SIG-M5 (cell line): ENCODE measurements at regions not wholly inside any gene's neighbourhood (a gene's known extent, or its start where the extent isn't known, plus 50 kb on each side); places are given as distances from the start of the nearest gene placed in this dataset.

Experiments
- DNase-seq: peaks from one replicate; lab custom pipeline; 2025; lab: John Stamatoyannopoulos, UW

DNA sequence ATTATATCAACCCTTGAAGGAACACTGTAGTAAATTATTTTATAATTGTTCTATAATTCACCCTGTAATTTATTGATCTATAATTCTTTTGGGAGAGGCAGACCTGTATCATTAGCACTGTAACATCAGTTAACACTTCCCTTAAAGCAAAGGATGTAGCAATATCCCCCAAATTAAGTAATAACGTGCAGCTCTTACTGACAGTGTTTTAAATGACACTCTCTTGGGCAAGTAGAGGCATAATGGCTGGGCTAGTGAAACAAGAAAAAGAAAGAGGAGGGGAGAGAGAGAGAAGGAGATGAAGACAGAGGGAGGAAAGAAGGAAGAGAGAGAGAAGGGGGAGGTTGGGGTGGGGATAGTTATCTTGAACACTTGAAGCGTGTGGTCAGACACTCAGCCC lies 161.0 kb upstream of the RNF32 start:
- peak; percentile 7 for DNase-seq

DNA sequence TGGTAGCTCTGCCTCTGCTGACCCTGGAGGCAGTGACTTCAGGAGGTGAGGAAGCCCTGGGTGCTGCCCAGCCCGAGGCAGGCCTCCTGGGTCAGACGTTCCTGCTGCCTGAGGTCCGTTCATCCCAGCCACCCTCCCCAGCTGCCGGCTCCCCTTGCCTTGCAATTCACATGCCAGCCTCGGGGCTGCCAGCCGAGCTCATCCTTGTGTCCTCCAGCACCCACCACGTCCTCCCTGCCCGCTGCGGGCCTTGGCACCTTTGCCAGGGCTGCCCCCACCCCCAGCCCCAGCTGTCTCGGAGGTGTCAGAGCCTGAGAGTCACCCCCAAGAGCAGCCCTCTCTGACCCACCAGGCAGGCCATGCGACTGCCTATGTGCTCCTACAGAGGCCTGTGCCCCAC lies 162.1 kb upstream of the RNF32 start:
- DNase-seq = no peak

DNA sequence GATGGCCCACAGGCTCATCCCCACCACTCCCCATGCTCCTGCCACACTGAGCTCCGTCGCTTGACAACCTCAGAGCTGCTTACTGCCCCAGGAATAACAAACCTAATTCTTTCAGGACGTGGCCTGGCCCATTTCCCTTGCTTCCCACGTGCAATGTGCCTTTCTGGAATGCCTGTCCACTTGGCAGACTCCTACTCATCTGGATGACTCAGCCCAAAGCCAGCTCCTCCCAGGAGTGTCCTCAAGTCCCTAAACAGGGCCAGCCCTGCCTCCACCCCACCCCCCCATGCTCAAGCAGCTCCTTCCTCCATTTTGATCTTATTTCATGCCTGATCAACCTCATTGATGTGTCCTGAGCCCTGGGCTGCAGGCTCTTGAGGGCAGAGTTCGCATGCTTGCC lies 164.9 kb upstream of the RNF32 start:
- DNase-seq = no peak

DNA sequence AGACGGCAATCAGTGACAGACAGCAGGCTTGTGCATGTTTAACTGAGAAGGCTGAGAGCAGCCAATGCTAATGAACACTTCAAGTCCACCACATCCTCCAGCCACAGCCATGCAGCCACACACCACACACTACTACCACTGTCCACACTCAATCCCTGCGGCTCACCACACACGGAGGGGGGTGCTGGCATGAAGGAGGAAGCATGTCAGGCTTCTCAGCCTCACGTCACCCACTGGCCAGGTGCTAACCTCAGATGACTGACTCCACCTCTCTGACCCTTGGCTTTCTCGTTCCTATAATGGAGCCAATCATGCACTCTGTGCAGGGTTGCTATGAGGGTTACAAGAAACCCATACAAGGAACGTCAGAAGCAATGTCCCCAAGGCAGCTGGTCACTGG lies 165.4 kb upstream of the RNF32 start:
- DNase-seq = no peak

DNA sequence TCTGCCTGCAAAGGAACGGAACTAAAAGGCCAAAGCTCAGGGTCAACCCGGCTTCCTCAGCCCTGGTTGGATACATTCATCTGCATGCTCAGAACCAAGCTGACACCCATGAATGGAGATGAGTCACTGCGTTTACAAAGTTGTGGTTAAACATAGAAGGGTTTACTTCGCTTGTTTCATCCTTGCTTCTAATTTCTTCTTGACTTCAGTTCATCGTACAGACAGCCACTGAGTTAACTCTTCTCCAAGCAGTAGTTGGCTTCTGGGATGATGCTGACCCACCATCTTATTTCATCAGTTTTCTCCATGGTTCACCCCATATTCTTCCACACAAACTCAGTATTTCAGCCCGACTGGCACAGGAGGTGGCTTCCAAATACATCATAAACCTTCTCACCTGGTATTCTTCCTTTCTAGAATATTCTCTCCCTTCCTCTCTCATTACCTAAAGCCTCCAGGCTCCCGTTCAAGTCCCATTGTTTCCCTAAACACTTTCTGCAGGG lies 166.3 kb upstream of the RNF32 start:
- DNase-seq = peak; percentile 76

DNA sequence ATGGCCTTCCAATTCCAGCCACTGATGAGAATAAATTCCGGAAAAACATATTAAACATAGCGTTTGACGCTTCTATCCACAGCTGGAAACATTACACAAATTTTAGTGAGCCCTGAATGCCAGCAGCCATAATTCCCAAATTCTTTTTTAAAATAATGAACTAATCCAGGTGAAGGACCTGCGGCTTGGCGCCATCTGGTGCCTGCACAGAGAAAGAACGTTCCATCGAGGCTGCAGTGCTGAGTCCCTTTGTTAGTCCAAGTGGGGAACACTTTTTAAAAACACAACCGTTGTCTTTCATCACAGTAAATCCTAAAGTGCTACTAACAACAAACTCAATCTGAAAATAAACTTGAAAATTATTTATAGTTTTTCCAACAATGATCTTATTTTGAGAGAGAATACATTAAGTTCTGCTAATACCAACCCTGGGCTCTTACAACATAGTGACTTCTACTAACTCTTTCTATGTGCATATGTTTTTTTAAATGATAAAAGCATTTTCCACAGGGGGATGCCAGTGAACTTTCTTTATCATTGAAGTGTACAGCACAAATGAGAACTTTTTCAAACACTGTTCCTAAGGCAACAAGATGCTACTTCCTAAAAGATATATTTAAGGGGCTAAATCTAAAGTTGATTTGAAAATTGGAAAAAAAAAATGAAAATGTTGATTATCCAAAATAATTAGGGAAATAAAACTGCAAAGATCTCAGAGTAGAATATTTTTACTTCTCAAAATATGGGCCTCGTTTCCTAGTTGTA lies 166.9 kb upstream of the RNF32 start:
- DNase-seq = no peak

DNA sequence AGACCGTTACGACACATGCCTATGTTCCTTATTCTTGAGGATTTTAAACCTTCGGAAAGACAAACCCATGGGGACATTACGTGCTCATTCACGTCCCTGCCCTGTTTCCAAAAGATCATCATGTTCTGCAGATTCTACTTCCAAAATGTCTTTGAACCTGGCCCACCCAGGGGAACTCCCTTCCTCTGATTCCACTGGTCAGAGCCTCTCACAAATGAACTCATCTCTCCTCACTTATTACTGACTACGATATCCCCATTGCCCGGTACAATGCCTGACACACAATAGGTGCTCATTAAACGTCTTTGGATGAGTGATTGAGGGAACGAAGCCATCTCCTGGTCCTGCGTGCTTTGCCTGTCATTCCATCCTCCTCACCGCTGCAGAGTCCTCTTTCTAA lies 168.3 kb upstream of the RNF32 start:
- DNase-seq = no peak

DNA sequence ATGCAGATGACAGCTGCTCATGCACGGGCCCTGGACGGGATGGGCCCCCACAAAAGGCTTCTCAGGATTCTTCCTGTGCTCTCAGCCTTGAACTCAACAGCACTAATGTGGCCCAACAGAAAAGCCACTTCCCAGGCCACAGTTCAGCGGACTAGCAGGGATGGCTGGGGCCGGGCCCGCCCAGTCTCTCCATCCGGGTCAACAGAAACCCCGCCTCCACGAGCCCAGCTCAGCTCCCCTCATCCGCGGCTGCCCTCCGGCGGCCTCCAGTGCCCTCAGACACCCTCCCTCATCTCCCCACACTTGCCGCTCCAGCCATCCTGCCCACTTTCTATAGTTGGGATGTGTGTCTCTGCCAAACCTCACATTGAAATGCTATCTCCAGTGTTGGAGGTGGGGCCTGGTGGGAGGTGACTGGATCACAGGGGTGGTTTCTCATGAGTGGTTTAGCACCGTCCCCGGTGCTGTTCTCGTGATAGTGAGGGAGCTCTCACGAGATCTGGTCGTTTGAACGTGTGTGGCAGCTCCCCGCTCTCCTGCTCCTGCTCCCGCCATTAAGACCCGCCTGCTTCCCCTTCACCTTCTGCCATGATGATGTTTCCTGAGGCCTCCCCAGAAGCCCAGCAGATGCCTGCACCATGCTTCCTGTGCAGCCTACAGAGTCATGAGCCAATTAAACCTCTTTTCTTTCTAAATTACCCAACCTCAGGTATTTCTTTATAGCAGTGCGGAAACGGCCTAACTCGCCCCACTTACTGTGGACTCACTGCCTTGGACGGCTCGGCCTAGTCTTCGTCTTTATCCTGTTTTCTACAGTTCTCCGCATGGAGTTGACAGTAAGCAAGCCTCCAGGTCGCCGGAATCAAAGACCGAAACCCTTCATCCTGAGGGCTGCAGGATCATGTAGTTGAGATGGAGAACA lies 169.9 kb upstream of the RNF32 start:
- no peak for DNase-seq

DNA sequence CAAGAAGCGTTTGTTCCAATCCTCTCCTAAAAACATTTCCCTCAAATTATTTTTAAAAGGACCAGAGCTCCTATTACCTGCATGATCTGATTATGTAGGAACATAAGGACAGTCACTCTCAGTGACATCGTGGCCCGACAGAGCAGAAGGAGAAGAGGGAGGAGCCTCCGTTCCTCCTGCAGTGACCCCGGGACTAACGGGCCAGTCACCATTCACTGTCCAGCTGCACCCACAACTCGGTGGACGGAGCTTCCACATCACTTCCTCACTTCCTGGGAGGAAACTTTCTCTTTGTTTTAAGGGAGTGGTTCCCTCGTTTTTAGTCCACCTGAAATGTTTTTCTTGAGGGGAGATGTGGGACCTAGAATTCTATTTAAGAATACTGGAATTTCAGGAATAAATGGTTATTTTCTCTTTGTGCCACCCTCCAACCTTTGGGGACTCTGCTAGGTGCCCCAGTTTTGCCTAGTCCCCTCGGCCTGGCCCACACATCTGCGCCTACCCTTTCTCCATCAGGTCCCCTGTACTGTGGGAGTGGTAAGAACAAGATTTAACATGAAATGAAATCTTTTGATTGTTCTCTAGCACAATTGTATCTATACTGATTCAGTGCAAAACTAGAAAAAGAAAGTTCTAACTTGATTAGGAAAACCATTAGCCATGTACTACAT lies 173.5 kb upstream of the RNF32 start:
- DNase-seq = no peak

DNA sequence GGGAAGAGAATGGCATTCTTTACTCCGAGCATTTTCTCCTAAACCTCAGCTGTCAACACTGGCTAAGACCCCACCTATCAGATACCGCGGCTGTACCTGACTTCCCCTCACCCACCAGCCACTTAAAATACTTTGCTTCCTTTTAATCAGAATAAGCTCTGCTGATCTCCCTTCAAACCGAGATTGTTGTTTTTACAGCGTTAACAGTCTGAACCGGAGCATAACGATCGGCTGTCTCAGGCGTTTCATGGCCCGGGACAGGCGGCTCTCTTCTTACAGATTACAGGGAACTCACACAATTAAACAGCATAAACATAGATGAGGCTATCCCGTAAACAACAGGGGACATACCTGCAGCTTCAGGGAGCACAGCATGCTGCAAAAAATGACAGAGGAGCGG lies 174.3 kb upstream of the RNF32 start:
- no peak for DNase-seq

DNA sequence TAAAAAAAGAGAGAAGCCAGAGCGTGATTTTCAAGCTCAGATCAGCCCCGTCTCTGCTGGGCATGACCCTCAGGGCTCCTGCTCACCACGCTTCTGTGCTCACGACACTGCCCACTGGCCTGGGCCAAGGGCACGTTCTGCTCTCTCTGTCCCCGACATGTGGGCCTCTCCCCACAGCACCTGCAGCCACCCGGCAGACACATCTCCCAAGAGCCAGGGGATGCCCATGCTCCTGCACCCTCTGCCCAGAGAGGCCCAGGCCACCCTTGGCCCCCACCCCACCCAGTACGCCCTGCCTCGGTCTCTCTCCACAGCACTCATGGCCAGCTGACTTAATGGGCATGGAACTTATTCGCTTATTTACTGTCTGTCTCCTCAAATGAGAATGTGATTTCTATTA lies 175.4 kb upstream of the RNF32 start:
- no peak for DNase-seq

DNA sequence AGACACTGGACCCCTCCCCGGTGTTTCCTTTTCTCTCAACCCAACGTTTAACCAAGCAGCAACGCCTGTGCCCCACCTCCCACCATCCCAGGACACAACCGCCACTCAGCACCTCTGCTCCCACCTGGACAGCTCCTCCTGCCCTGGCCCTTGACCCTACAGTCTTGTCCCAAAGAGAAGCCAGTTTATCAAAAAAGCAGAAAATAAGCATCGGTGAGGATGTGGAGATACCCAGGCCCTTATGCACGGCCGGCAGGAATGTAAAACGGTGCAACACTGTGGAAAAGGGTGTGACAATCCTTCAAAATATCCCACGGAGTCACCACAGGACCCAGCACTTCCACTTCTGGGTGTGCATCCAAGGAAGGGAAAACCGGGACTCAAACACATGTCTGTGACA lies 176.2 kb upstream of the RNF32 start:
- no peak for DNase-seq

DNA sequence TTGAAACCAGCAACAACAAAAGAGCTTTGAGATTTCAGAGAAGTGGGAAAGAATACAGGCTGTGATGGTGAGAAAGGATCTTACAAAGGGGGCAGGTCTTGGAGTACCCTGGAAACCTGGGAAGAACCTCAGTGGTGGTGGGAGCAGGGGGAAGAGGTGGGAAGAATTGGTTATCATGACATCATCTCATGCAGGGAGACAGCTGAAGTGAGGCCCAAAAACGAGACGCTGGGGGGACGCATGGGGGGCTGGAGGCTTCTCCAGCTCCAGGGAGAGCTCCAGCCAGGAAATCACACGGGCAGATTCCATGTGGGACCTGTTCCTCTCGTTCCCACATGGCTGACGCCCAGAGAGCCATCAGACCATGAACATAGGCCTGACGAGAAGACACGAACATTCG lies 177.3 kb upstream of the RNF32 start:
- DNase-seq = no peak

DNA sequence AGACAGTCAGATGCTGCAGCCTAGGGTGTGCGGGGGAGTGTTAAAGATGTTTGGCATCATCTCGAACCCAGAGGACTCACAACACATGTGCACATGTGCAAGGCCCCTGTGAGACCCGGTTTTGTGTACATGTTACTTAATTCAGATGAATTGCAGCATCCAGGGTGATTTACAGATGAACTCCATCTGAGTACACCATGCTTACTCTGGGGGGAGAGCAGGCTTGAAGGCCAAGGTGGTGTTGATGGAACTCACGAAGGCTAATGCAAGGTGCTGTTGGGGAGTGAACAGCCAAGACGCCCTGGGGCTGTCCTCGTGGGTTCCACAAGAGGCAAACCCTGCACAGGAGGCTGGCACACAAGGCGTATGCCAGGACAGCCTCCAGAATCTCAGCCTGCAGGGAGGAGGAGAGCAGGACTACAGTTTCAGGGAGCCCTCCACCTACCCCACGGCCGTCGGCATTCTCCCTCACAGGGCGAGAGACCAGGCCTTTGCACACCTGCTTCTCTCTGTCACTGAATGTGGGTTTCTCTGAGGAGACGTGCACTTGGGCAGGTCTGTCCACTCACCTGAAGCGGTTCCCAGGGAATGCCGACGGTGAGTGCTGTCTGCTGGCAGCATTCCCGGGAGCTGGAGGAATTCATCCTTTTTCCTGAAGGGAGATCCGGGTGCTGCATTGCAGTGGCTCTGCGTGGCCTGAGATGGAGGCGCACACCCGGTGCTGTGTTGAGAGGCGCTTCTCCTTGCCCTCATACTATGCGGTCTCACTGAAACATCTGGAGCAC lies 178.5 kb upstream of the RNF32 start:
- no peak for DNase-seq

DNA sequence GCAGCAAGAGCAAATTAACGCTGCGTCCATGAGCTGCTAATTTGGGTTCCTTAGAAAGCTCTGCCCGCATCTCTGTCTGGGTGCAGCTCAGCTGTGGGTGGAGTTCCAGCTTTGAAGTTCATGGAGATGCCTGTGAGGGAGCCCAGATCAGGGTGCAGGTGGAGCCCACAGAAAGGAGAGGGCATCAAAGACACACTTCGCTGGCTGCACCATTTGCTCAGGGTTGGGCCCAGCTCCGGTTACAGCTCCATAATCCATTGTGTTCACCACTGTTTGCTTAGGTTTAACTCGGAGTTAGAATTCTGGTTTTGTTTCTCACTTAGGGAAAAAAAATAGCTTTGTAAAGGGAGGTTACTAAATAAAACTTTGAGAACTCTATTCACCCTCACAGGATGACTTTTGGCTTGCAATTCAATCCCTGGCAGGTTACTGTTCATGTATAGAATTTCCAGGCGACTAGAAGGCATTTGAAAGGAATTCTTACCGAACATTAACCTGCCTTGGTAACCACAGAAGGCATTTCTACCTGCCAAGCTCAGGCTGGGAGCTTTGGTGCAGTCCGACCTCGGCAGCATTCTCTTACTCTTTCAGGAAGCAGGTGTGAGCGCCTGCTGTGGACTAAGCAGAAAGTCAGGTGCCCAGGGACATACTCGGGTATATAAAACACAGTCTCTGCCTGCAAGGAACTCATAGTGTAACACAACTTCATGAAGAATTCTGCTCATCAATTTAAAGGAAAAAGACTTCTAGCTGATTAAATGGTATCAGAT lies 179.5 kb upstream of the RNF32 start:
- DNase-seq = no peak

DNA sequence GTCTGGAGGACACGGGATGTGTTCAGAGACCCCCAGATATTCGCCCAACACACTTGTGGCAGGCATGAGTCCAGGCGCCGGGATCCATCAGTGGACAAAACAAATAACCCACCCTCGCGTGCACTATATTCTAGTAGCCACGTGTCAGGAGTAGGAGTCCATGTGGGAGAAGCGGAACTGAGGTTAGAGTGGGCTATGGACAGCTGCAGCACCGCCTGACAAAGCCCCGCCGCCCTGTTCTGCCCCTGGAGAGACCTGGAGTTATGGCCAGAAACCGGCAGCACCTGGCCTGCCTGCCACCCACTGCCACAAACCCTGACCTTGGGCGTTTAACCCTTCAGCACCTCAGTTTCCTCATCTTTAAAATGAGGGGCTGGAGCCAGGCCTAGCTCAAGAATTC lies 181.0 kb upstream of the RNF32 start:
- DNase-seq = no peak

DNA sequence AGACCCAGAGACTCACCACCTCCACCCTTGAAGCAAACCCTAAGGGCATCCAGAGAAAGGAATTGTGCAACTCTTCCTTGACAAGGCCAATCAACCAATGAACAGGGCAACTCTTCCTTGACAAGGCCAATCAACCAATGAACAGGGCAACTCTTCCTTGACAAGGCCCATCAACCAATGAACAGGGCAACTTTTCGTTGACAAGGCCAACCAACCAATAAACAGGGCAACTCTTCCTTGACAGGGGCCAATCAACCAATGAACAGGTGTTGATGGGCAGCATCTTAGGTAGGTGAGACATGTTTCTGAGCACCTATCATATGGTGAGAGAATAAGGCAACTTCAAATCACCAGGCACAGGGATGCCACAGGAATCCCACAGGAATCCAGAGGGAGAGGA lies 181.5 kb upstream of the RNF32 start:
- DNase-seq = no peak

DNA sequence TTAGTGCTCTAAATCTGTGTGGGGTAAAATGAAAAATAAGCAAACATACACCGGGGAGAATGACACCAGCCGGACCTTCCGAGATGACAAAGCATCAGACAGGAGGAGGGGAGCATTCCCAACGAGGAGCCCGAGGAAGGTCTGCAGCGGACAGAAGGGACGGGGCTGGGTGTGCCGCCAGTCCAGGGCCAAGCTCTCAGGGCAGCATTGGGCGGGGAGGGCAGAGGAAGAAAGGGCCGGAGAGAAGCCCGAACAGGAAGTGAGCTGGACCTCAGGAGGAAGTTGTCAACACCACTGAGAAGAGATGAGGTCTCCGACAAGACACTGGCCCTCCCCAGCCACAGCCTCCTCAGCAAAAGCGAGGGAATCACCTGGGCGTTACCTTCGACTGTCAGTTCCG lies 182.6 kb upstream of the RNF32 start:
- no peak for DNase-seq

DNA sequence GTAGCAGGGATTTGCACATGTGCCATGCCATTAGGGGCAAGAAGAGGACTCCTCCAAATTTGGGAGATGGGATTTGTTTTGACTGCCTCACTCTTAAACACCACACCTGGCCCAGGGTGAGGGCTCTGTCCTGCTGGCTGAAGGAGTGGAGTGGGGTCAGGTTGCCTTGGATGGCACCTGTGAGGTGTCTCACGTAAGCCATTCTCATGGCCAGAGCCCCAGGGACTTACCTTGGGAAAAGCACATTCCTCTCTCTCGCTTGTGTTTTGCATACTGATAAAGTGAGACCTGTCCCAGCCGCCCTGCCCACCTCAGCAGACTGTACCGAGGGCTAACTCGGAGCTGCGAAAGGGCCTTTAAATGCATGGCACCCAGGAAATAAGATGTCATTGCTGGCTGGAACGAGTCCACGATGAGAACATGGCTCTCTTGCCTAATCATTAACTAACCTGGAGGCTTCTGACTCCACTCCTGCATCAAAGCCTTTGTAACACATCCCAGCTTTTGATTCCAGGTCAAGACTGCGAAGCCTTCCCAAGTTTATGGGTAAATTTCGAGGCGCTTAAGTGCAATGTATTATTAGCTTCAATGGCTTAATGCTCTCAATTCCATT lies 184.0 kb upstream of the RNF32 start:
- no peak for DNase-seq

DNA sequence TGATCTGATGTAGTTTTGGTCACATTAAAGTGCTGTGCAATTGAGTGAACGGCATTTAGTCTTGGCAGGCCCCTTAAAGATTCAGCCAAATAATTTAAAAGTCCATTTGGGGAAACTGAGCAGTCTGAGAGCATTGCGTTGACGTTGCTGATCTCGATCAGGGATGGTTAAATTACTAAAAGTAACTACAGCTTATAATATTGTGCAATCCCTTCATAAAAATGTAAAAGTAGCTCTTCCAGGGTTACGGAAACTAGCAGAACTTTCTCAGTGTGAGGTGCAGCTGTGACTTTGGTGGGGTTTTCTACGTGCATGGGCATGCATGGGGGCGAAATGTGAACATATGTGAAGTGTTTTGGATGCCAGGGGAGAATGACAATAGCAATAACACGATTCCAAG lies 184.5 kb upstream of the RNF32 start:
- no peak for DNase-seq

DNA sequence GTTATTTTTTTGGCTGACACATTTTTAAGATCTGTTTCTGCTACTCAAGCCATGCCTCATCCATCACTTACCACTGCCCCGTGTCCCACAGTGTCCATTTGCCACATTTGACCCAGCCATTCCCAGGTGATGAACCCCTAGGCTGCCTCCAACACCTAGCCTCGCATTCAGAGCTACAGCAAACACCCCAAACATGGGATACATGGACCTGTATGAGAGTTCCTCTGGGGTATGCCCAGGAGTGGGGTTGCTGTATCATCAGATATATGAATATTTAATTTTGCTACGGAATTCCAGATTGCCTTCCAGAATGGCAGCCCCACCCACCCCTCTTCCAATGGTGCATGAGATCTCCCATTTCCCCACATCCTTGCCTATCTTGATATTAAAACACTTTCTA lies 190.1 kb upstream of the RNF32 start:
- DNase-seq = no peak
